HG03159 (cell line): ENCODE measurements at regions not wholly inside any gene's neighbourhood (a gene's known extent, or its start where the extent isn't known, plus 50 kb on each side); places are given as distances from the start of the nearest gene placed in this dataset.

Experiments used
- ATAC-seq: cut with Tn5 transposase; IDR thresholded peaks from one replicate; pipeline ENCODE4 v1.9.1; 2021; ENCODE audit warnings: mild to moderate bottlenecking, moderate library complexity; ENCODE audit not compliant: unreplicated experiment

DNA sequence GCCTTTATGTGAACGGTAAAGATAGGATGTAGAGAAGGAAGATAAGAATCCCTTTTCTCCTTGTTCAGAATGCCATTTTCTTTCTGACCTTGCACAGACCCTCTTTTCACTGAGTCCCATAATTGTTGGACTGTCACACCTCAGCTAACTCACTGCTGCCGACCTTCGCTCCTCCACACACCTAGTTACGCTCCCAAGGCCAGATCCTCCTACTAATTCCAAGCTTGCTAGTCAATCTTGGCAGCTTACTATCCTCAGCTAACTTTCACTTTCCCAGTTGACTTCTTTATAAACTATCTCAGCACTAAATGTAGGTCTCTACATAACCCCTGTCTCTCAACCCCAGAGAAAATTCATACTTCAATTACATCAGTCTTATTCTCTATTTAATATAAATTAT, 471.8 kb upstream of the PRMT6 start:
- no peak for ATAC-seq

- ATAC-seq, result no peak
These were observed 455.8 kb upstream of the PRMT6 start for GRCh38 chr1:106600626-106601025.

GRCh38 chr1:106603616-106604015, 452.9 kb upstream of the PRMT6 start:
- no peak for ATAC-seq

GRCh38 chr1:106608841-106609240, 447.6 kb upstream of the PRMT6 start:
- no peak for ATAC-seq

DNA sequence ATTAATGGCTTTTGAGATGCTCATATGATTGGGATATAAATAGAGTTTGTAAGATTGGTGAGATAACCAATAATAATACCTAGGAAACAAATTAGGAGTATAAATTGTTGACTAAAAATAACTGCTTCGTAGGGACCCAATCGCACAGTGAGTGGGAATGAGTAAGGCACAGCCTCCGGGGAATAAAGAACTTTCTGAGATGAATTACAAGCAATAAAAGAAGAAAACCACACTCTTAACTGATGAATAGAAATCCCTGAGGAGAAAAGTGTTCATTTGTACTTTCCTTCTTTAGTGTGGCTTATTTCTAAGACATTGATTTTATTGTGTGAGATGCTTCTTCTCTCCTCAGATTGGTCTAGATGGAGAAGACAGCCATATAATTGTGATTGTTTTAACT, 443.4 kb upstream of the PRMT6 start:
- no peak for ATAC-seq

GRCh38 chr1:106613861-106614260, 442.6 kb upstream of the PRMT6 start:
- no peak for ATAC-seq

- ATAC-seq, result no peak
These were observed 441.0 kb upstream of the PRMT6 start for GRCh38 chr1:106615473-106615872.

- no peak for ATAC-seq
These were observed 437.2 kb upstream of the PRMT6 start for GRCh38 chr1:106619080-106619826.

DNA sequence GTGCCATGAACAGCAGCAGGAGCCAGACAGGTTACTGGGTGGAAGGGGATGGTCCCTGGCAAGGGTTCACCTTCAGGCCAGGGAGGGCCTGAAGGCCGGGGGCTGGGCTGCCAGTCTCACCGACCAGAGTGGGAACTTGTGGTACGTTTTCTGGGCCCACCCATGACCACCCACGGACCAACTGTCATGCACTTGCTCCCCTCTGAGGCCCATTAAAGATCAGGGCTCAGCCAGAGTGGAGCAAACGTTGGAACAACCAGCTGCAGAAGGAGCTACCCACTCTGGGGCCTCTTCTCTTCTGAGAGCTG, 436.7 kb upstream of the PRMT6 start:
- ATAC-seq, result no peak

DNA sequence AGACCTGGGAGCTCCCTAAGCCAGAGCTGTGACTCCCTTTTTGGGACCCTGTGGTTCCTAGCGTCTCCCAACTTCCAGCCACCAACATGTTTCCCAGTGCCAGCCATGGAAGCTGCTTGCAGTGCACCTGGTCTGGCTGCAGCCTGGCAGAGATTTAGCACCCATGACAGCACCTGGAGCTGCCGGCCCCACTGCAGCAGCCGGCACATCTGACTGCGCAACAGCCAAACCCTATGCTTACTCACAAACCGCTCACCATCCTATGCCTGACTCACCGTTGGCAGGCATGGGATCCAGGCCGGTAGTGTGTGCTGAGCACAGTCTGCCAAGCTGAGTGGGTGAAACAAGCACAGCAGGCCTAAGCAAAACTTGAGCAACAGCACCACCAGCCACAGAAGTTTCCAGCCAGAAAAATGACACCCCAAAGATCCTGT, 435.9 kb upstream of the PRMT6 start:
- ATAC-seq, result no peak

- no peak for ATAC-seq
These were observed 434.6 kb upstream of the PRMT6 start for GRCh38 chr1:106621853-106622252.

DNA sequence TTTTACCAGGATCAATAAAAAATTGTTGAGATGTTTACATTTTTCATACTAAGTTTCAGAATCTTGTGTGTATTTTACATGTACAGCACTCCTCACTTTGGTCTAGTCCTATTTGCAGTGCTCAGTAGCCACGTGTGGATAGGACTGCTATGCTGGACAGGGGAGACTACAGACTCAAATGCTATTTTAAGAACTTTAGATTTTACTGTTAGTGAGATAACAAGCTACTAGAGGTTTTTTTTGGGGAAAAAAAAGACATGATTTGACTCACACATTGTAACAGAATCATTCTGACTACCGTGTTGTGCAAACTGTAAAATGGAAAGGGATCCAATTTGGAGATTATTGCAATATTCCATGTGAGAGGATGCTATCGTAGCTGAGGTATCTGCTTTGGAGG, 418.9 kb upstream of the PRMT6 start:
- ATAC-seq, result no peak

GRCh38 chr1:106646261-106646784, 410.2 kb upstream of the PRMT6 start:
- ATAC-seq, result no peak

GRCh38 chr1:106646816-106647215, 409.7 kb upstream of the PRMT6 start:
- ATAC-seq, result no peak

DNA sequence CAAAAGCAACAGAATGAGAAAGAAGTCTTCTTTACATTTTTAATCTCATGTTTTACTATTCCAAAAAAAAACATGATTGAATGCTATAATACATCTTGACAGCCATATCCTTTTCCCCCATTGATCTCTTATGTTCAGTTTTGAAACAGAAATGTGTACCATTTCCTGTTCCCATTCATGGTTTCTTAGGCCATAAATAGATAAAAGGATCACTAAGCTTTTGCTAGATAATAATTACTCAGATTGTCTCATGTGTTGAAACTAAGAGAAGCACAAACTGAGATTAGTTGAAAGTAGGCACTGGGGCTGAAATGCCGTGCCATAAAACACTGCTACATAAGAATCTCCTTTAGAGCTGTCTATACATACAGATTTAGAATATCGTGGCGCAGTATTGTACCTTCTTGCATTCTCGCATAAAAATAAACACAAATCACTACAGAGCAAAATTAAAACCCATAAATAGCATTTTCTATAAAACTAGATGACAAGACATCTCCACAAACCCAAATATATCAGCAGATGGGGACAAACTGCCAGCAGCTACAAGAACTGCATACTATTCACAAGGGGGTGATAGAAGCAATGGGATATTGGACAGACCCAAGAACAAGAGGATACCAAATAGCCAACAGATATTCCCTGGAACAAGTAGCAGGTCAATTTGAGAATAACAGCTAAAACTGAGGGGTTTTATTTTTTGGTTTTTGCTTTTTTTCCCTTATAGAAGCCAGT, 405.3 kb upstream of the PRMT6 start:
- ATAC-seq, result no peak

DNA sequence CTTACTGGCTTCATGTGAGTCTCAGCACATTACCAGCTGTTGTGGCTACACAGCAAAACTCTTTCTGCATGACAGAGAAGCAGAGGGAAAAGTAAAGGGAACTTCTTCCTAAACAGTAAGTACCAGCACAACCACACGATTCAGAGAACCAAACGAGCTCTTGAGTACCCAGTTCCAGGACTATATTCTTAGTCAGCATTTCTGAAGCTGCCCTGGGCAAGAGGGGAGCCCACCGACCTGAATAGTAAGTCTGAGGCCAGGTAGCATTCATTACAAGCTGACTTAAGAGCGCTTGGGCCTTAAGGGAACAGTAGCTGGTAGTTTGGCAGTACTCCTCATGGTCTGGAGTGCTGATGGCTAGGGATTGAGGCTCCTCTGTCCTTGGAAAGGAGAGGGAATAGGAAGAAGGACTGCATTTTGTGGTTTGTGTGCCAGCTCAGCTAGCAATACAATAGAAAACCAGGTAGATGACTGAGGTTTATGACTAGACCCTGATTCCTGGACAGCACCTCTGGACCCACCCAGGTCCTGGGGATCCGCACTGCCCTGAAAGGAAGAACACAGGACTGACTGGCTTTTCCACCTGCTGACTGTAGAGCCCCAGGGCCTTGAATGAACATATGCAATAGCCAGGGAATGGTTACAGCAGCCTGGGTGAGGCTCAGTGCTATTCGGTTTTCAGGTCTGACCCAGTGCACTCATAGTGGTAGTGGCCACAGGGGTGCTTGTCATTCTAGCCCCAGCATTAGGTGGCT, 396.8 kb upstream of the PRMT6 start:
- ATAC-seq, result no peak

DNA sequence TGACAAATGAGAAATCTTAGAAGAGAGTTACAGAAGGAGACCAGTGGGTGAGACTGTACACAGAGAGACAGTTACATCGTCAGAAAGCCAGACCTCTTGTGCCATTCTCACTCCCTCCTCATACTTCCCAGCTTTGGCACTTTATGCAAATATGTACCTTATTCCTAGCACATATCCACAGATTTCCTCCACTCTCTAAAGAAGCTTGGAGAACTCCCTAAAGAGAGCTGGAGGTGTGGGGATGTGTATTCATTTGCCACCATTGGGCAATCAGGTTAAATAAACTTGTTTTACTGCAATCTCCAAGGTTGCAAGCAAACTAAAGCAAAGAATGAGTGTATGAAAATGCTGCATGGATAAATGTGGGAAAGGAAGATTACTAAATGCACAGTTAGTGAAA, 380.9 kb upstream of the PRMT6 start:
- ATAC-seq, result no peak

GRCh38 chr1:106676021-106676420, 380.5 kb upstream of the PRMT6 start:
- ATAC-seq, result no peak

DNA sequence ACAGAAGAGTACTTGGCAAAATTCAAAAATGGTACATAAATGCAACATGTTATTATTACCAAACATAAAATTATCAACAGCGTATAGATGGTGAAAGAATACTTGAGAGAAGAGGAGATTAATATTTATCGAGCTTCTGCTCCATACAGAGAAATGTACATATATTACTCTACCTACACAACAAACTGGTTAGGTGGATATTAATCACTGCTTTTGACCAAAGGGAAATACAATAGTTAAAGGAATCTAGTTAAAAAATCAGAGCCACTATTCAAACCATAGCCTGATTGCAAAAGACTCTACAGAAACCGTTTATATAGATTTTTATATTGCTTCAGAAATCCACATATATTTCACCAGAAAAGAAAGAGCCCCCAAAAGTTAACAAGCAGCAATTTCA, 379.3 kb upstream of the PRMT6 start:
- no peak for ATAC-seq

DNA sequence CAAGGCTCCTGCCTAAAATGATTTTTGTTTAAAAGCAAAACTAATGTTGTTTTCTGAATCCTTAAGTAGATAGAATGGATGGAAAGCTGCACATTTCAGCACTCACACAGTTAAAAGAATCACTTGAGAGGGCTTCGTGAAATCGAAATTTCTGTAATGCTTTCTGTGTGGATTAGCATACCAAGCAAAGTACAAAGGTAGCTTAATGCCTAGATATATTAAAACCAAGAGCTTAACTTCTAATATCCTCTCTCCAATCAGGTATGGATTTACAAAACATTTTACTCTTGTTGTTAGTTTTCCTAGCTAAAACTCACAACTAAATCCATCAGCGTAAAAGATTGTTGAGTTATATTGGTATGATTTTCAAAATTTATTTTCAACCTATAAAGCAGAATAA, 378.8 kb upstream of the PRMT6 start:
- no peak for ATAC-seq

DNA sequence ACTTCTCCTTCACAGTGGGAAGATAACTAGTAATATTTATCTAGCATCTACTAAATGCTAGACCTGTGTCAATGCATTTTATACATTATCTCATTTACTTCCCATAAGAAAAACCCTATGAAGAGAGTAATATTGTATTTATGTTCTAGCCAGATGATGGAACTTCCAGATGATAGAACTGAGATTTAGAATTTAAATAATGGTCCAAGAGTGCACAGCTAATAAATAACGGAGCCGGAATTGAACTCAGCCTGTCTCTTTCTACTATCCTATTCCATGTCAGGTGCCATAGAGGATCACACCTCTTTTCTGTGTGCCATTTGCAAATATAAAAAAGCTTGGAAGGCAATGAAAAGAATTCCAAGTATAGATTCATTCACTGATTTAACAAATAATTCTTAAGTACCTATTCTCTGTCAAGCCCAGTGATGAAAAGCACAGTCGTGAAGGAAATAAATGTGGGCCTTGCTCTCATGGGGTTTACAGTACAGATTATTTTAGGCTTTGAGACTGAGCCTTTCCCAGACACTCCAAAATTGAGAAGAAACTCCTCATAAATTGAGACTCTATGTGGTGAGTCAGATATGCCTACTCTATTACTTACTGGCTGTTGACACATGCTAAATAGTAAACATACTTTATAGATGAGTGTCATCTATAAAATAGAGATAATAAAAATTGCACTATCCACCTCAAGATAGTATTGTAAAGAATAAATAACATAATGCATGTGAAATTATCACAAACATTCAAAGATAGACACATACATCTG, 378.0 kb upstream of the PRMT6 start:
- ATAC-seq, result no peak
